Glomerular endothelial cell (primary cell): ENCODE measurements at regions not wholly inside any gene's neighbourhood (a gene's known extent, or its start where the extent isn't known, plus 50 kb on each side); places are given as distances from the start of the nearest gene placed in this dataset.
"Not testable (repeated sequence)": the region's sequence is repeated elsewhere in the genome, so short reads cannot be mapped to it uniquely, and the experiment has no call there.

Experiments used
- DNase-seq: peaks from one replicate; pipeline ENCODE4 v3.0.0-alpha.2; 2011; ENCODE audit warnings: low read depth, low spot score; ENCODE audit errors: extremely low read depth

GRCh38 chr10:8412541-8412940, 358.1 kb downstream of the GATA3 start:
- no peak for DNase-seq

GRCh38 chr10:8415029-8415428, 360.5 kb downstream of the GATA3 start:
- not testable (repeated sequence) for DNase-seq

- no peak for DNase-seq
Observed at GRCh38 chr10:8416192-8416701, 361.8 kb downstream of the GATA3 start.

GRCh38 chr10:8416760-8417159, 362.3 kb downstream of the GATA3 start:
- DNase-seq = no peak

- DNase-seq = no peak
Observed at GRCh38 chr10:8417631-8418030, 363.1 kb downstream of the GATA3 start.

- DNase-seq = no peak
Observed at GRCh38 chr10:8418631-8419030, 364.1 kb downstream of the GATA3 start.

- DNase-seq = no peak
Observed at GRCh38 chr10:8420182-8420581, 365.7 kb downstream of the GATA3 start.

DNA sequence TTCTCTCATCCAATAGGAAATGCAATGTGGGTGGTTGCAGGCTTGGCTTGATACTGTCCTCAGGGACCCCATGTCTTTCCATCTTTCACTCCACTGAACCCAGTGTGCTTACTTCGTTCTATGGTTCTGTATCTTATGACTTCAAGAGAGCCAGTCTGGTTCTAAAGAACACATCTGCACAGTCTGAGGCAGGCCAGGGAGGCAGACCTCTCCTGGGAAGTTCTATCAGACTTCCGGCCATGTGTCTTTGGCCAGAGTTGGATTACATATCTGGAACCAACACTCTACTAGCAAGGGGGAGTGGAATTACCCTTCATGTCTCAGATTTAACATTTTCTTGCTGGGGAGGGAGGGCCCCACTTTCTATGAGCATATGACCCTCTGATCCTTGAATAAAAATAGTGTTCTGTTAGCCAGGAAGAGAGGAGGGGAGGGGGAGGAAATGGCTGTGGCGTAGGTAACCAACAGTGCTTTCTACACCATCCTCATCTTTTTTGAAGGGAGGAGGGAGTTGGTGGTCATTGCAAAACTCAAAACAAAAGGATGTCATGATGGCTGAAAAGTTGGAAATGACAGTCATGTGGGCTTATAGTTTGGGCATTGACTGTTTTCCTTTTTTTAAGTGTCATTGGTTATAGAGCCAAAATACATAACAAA, 370.2 kb downstream of the GATA3 start:
- DNase-seq = no peak

GRCh38 chr10:8428654-8429053, 374.2 kb downstream of the GATA3 start:
- DNase-seq = no peak

- DNase-seq = no peak
Observed at GRCh38 chr10:8430321-8430720, 375.8 kb downstream of the GATA3 start.

DNA sequence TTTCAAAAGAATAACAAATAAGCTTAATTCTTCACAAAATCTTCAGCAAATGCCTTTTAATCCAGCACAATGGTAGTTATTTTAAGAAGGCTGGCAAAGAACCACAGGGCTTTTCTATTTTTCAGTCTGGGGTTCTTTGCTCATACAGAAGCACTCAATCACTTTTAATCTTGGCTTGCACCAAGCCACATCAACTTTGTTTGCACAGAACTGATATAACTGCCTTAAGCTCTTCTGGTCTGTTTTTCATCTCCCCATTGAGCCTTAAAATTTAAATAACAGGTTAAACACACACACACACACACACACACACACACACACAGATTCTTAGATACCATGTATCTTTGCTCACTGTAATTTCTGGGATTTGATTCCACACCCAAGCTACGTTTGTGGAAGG, 377.0 kb downstream of the GATA3 start:
- DNase-seq = no peak

DNA sequence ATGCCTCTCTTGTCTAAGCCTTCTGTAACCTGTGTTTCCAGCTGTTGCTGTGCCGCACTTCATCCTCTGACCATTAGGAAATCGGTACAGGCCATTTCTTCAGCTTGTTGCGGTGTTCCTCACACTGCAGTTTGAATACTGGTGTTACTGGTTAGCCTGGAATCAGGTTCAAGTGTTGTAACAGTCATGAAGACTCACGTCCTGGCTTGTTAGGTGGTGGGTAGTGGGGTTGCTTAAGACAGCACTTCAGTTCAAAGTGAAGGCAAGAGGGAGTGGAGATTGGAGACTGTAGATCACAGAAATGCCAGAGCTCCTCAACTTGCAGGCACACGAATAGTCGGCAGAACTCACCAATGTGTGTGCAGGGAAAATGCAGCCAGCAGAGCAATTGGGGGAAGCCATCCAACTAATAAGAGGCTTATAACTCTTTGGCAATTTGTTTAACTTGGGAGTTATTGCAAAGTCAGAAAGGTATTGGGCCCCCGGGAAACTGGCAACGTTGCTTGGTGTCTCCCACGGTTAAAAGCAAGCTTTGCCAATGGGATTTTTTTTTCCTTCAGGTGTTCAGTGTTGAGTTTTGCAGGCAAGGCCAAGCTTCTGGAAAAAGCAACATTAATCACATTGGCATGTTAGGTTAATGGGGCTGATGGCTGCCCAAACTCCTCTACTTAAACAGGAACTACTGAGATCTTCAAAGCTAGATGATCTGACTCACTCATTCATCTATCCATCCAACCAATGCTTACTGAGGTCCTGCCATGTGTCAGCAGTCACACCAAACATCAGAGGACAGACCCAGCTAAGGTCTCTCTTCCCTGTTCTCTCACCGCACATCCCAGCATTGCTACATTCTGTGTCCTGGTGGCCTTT, 380.9 kb downstream of the GATA3 start:
- DNase-seq = no peak

- no peak for DNase-seq
Observed at GRCh38 chr10:8437896-8438295, 383.4 kb downstream of the GATA3 start.

- no peak for DNase-seq
Observed at GRCh38 chr10:8438603-8439002, 384.1 kb downstream of the GATA3 start.

- no peak for DNase-seq
Observed at GRCh38 chr10:8439040-8439439, 384.6 kb downstream of the GATA3 start.

GRCh38 chr10:8444630-8445029, 390.1 kb downstream of the GATA3 start:
- no peak for DNase-seq

DNA sequence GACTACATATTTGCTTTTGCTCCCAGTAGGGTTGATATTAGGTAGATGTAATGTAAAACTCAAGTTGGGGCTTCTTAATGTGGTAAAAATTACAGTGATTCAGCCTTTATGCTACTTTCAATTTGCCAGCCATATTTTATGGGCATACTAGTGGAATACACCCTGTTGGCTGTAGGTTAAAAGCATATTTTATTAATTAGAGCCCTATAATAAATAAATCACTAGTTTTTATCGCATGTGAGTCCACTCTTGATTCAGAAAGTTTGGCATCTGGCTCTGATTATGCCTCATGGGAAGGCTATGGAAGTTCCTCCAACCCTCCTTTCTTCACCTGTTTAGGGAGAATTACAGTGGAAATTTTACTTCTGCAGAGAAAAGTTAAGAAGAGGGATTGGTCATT, 390.9 kb downstream of the GATA3 start:
- DNase-seq = no peak

DNA sequence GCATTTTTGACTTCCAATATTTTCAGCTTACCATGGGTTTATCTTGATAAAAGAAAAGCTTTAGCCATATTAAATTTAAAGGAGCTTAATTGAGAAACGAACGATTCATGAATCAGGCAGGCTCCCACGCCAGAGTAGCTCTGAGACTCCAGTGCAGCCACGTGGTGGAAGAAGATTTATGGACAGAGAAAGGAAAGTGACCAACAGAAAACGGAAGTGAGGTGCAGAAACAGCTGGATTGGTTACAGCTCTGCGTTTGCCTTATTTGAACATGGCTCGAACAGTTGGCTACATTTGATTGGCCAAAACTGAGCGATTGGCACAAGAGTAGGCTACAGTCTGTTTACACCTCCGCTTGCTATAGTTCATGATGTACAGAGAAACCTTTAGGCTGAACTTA, 395.4 kb downstream of the GATA3 start:
- no peak for DNase-seq

- DNase-seq = no peak
Observed at GRCh38 chr10:8453587-8453986, 399.1 kb downstream of the GATA3 start.

- DNase-seq = no peak
Observed at GRCh38 chr10:8454357-8454756, 399.9 kb downstream of the GATA3 start.

GRCh38 chr10:8455181-8455580, 400.7 kb downstream of the GATA3 start:
- DNase-seq = no peak

DNA sequence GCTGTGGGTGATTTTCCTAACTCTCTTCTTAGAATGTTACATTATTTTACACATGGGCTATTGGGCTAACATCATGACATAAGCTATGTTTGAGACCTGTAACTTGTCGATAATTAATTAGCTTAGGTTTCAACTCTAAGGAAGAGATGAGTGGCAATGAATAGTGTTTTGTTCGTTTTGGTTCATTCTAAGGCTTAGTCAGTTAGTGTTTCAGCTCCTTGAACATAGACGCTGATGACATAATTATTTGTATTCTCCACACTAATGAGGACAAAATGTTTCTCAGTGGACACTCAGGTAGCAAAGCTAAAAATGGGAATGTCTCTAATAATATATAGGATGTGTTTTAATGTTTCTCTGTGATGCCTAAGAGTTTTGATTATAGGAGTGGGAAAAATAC, 401.9 kb downstream of the GATA3 start:
- no peak for DNase-seq
